Dendritic cell treated with granulocyte-macrophage colony-stimulating factor and Interleukin-4, amounts not matched to agents 40 ng/mL and 50 ng/mL, for 4 days (primary cell): ENCODE measurements at regions not wholly inside any gene's neighbourhood (a gene's known extent, or its start where the extent isn't known, plus 50 kb on each side); places are given as distances from the start of the nearest gene placed in this dataset.
"Not testable (repeated sequence)": the region's sequence is repeated elsewhere in the genome, so short reads cannot be mapped to it uniquely, and the experiment has no call there.

Experiments
- H3K27ac Mint-ChIP-seq: one replicate; pipeline ENCODE4 v1.8.0; 2022; ENCODE audit warnings: mild to moderate bottlenecking, mixed read lengths
- H3K27me3 Mint-ChIP-seq: one replicate; pipeline ENCODE4 v1.8.0; 2022; ENCODE audit warnings: mild to moderate bottlenecking, mixed read lengths
- H3K36me3 Mint-ChIP-seq: one replicate; pipeline ENCODE4 v1.8.0; 2022; ENCODE audit warnings: low read depth, mixed read lengths
- H3K4me1 Mint-ChIP-seq: one replicate; pipeline ENCODE4 v1.8.0; 2022; ENCODE audit warnings: low read depth, mixed read lengths
- H3K4me3 Mint-ChIP-seq: one replicate; pipeline ENCODE4 v1.8.0; 2022; ENCODE audit warnings: mild to moderate bottlenecking, moderate library complexity, mixed read lengths
- H3K9me3 Mint-ChIP-seq: one replicate; pipeline ENCODE4 v1.8.0; 2022; ENCODE audit warnings: mixed read lengths
- intact Hi-C: fragments of 100-400 bp; cut with micrococcal nuclease; formaldehyde crosslinking; loops from one replicate; pipeline ENCODE4 v1.15.0; 2022

GRCh38 chr1:104331763-104332162, 582.1 kb downstream of the AMY1C start:
- intact Hi-C loops = no loop called here
- peaks cover 27% of the 10 kb centered on the region for H3K9me3 Mint-ChIP-seq
- H3K36me3 Mint-ChIP-seq = no peaks in the 10 kb centered on the region
- no peaks in the 10 kb centered on the region for H3K27me3 Mint-ChIP-seq
- H3K27ac Mint-ChIP-seq = no peak overlapping the region
- H3K4me3 Mint-ChIP-seq = no peak overlapping the region
- no peaks in the 10 kb centered on the region for H3K4me1 Mint-ChIP-seq

- H3K27me3 Mint-ChIP-seq, H3K27ac Mint-ChIP-seq, H3K4me1 Mint-ChIP-seq, H3K4me3 Mint-ChIP-seq, intact Hi-C loops, H3K36me3 Mint-ChIP-seq: not testable (repeated sequence)
- peaks cover 41% of the 10 kb centered on the region for H3K9me3 Mint-ChIP-seq
These were observed 588.2 kb downstream of the AMY1C start for GRCh38 chr1:104337927-104338326.

- Mint-ChIP-seq H3K36me3 (no peaks in the 10 kb centered on the region), H3K9me3 (peaks cover 24% of the 10 kb centered on the region), H3K4me1 (no peaks in the 10 kb centered on the region), H3K27me3 (no peaks in the 10 kb centered on the region), H3K4me3 (no peak overlapping the region), H3K27ac (no peak overlapping the region)
- intact Hi-C loops = no loop called here
These were observed 592.2 kb downstream of the AMY1C start for GRCh38 chr1:104341944-104342343.

GRCh38 chr1:104348277-104348676, 598.6 kb downstream of the AMY1C start:
- Mint-ChIP-seq H3K4me1 (no peaks in the 10 kb centered on the region), H3K27ac (no peak overlapping the region), H3K27me3 (no peaks in the 10 kb centered on the region), H3K9me3 (peaks cover 11% of the 10 kb centered on the region), H3K36me3 (no peaks in the 10 kb centered on the region), H3K4me3 (no peak overlapping the region)
- intact Hi-C loops = no loop called here

GRCh38 chr1:104353580-104353979, 603.9 kb downstream of the AMY1C start:
- no peaks in the 10 kb centered on the region for H3K27me3 Mint-ChIP-seq
- intact Hi-C loops = no loop called here
- H3K4me3 Mint-ChIP-seq = no peak overlapping the region

GRCh38 chr1:104358086-104358485, 608.4 kb downstream of the AMY1C start:
- intact Hi-C loops = no loop called here
- Mint-ChIP-seq H3K36me3 (no peaks in the 10 kb centered on the region), H3K27ac (no peak overlapping the region), H3K27me3 (no peaks in the 10 kb centered on the region), H3K9me3 (peaks cover 22% of the 10 kb centered on the region), H3K4me3 (no peak overlapping the region), H3K4me1 (no peaks in the 10 kb centered on the region)

More at GRCh38 chr1:104353580-104353979, 603.9 kb downstream of the AMY1C start:
- Mint-ChIP-seq H3K9me3 (no peaks in the 10 kb centered on the region), H3K27ac (no peak overlapping the region), H3K36me3 (no peaks in the 10 kb centered on the region), H3K4me1 (no peaks in the 10 kb centered on the region)

GRCh38 chr1:104358621-104359020, 608.9 kb downstream of the AMY1C start:
- intact Hi-C loops = no loop called here
- no peaks in the 10 kb centered on the region for H3K36me3 Mint-ChIP-seq

GRCh38 chr1:104378414-104378813, 628.7 kb downstream of the AMY1C start:
- Mint-ChIP-seq H3K27me3 (no peaks in the 10 kb centered on the region), H3K4me1 (no peaks in the 10 kb centered on the region), H3K9me3 (peaks cover 14% of the 10 kb centered on the region), H3K4me3 (no peak overlapping the region), H3K36me3 (no peaks in the 10 kb centered on the region), H3K27ac (no peak overlapping the region)
- intact Hi-C loops = no loop called here

More at GRCh38 chr1:104358621-104359020, 608.9 kb downstream of the AMY1C start:
- no peak overlapping the region for H3K27ac Mint-ChIP-seq
- H3K9me3 Mint-ChIP-seq = peaks cover 23% of the 10 kb centered on the region
- no peak overlapping the region for H3K4me3 Mint-ChIP-seq
- H3K4me1 Mint-ChIP-seq = no peaks in the 10 kb centered on the region
- H3K27me3 Mint-ChIP-seq = no peaks in the 10 kb centered on the region

GRCh38 chr1:104380003-104380402, 630.3 kb downstream of the AMY1C start:
- no peaks in the 10 kb centered on the region for H3K36me3 Mint-ChIP-seq
- peaks cover 1% of the 10 kb centered on the region for H3K9me3 Mint-ChIP-seq
- no peak overlapping the region for H3K27ac Mint-ChIP-seq
- intact Hi-C loops = no loop called here
- no peaks in the 10 kb centered on the region for H3K27me3 Mint-ChIP-seq
- no peaks in the 10 kb centered on the region for H3K4me1 Mint-ChIP-seq
- no peak overlapping the region for H3K4me3 Mint-ChIP-seq

- Mint-ChIP-seq H3K27me3 (no peaks in the 10 kb centered on the region), H3K9me3 (peaks cover 9% of the 10 kb centered on the region), H3K4me3 (no peak overlapping the region), H3K36me3 (no peaks in the 10 kb centered on the region), H3K4me1 (no peaks in the 10 kb centered on the region), H3K27ac (no peak overlapping the region)
- intact Hi-C loops = no loop called here
These were observed 638.2 kb downstream of the AMY1C start for GRCh38 chr1:104387716-104388508.

- Mint-ChIP-seq H3K4me1 (no peaks in the 10 kb centered on the region), H3K4me3 (no peak overlapping the region), H3K9me3 (peaks cover 9% of the 10 kb centered on the region), H3K27me3 (no peaks in the 10 kb centered on the region), H3K36me3 (no peaks in the 10 kb centered on the region), H3K27ac (no peak overlapping the region)
- intact Hi-C loops = no loop called here
These were observed 642.9 kb downstream of the AMY1C start for GRCh38 chr1:104392552-104392951.

- intact Hi-C loops = no loop called here
These were observed 652.5 kb downstream of the AMY1C start for GRCh38 chr1:104402178-104402577.

GRCh38 chr1:104403883-104404282, 654.2 kb downstream of the AMY1C start:
- H3K4me1 Mint-ChIP-seq = no peaks in the 10 kb centered on the region
- H3K9me3 Mint-ChIP-seq = peaks cover 30% of the 10 kb centered on the region
- H3K27me3 Mint-ChIP-seq = no peaks in the 10 kb centered on the region
- H3K4me3 Mint-ChIP-seq = no peak overlapping the region
- intact Hi-C loops = no loop called here
- no peak overlapping the region for H3K27ac Mint-ChIP-seq
- H3K36me3 Mint-ChIP-seq = no peaks in the 10 kb centered on the region

More at GRCh38 chr1:104402178-104402577, 652.5 kb downstream of the AMY1C start:
- Mint-ChIP-seq H3K27ac (no peak overlapping the region), H3K4me3 (no peak overlapping the region), H3K9me3 (peaks cover 14% of the 10 kb centered on the region), H3K4me1 (no peaks in the 10 kb centered on the region), H3K27me3 (no peaks in the 10 kb centered on the region), H3K36me3 (no peaks in the 10 kb centered on the region)

- no peaks in the 10 kb centered on the region for H3K27me3 Mint-ChIP-seq
- intact Hi-C loops = no loop called here
These were observed 657.0 kb downstream of the AMY1C start for GRCh38 chr1:104406728-104407127.

GRCh38 chr1:104408268-104408667, 658.6 kb downstream of the AMY1C start:
- Mint-ChIP-seq H3K4me3 (no peak overlapping the region), H3K9me3 (peaks cover 30% of the 10 kb centered on the region), H3K4me1 (no peaks in the 10 kb centered on the region), H3K27ac (no peak overlapping the region), H3K27me3 (no peaks in the 10 kb centered on the region), H3K36me3 (no peaks in the 10 kb centered on the region)
- intact Hi-C loops = no loop called here

More at GRCh38 chr1:104406728-104407127, 657.0 kb downstream of the AMY1C start:
- peaks cover 30% of the 10 kb centered on the region for H3K9me3 Mint-ChIP-seq
- H3K27ac Mint-ChIP-seq = no peak overlapping the region
- H3K4me3 Mint-ChIP-seq = no peak overlapping the region
- no peaks in the 10 kb centered on the region for H3K36me3 Mint-ChIP-seq
- H3K4me1 Mint-ChIP-seq = no peaks in the 10 kb centered on the region
